GM23338 (cell line): ENCODE measurements at regions not wholly inside any gene's neighbourhood (a gene's known extent, or its start where the extent isn't known, plus 50 kb on each side); places are given as distances from the start of the nearest gene placed in this dataset.

Source experiments
- EZH2 ChIP-seq: fragments of 200-600 bp; sonication (generic); IDR thresholded peaks from one replicate; pipeline ENCODE4 v1.8.0; 2017; ENCODE audit warnings: antibody characterized with exemption, mild to moderate bottlenecking, low read depth; ENCODE audit not compliant: unreplicated experiment
- POLR2AphosphoS5 ChIP-seq: IDR thresholded peaks from 2 replicates; pipeline ENCODE4 v1.6.1; 2016; ENCODE audit warnings: antibody characterized with exemption, low read depth
- ZNF114 ChIP-seq: fragments of 250-450 bp; sonication (Bioruptor Pico); IDR thresholded peaks from 2 replicates; pipeline ENCODE4 v1.5.0; 2020; ENCODE audit warnings: mild to moderate bottlenecking, moderate library complexity
- TF ChIP-seq, protein P1 (sequence below), 2 experiments: fragments of 200-600 bp in 1 of 2; sonication (generic) in 1 of 2; conservative IDR thresholded peaks; 2 replicates each; pipeline versions ENCODE4 v1.5.1 to v1.6.1; 2016 to 2017; ENCODE audit warnings: antibody characterized with exemption in 2 of 2, low read depth in 2 of 2, mild to moderate bottlenecking in 2 of 2, moderate library complexity in 1 of 2
- TF ChIP-seq, protein P2 (sequence below): fragments of 250-450 bp; sonication (Bioruptor Pico); IDR thresholded peaks from 2 replicates; pipeline ENCODE4 v1.5.0; 2020; ENCODE audit warnings: mild to moderate bottlenecking, moderate library complexity

DNA sequence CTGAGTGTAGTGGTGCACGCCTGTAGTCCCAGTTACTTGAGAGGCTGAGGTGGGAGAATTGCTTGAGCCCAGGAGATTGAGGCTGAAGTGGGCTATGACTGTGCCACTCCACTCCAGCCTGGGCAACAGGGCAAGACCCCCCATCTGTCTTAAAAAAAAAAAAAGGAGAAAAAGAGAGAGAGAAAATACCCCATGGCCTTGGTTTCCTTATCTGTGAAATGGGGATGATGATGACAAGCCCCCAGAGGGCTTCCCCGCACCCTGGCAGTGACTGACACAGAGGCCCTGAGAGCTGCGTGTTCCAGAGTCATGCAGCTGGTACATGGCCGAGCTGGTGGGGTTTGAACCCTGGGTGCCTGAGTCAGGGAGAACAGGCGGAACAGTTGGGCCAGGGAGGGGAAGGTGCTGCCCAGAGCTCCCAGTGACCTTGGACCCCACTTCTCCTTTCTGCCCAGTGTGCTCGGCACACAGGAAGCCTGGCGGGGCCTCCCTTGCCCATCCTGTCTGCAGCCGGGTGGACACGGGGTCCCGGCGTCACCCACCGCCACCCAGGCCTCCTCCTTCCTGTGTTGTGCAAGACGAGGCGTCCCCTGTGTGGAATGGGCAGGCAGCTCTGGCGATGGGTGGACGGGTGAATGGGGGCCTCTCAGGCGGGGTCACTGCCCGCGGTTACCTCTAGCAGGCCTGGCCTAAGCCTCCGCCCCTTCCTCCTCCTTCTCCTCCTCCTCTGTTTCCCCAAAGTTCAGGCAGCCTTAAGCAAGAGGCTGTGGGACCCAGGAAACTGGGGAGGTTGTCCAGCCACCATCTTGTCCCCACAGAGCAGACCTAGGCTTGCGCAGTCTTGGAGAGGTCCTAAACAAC is 84.2 kb downstream of the CEBPB start:
- TF ChIP-seq, protein P1, sequence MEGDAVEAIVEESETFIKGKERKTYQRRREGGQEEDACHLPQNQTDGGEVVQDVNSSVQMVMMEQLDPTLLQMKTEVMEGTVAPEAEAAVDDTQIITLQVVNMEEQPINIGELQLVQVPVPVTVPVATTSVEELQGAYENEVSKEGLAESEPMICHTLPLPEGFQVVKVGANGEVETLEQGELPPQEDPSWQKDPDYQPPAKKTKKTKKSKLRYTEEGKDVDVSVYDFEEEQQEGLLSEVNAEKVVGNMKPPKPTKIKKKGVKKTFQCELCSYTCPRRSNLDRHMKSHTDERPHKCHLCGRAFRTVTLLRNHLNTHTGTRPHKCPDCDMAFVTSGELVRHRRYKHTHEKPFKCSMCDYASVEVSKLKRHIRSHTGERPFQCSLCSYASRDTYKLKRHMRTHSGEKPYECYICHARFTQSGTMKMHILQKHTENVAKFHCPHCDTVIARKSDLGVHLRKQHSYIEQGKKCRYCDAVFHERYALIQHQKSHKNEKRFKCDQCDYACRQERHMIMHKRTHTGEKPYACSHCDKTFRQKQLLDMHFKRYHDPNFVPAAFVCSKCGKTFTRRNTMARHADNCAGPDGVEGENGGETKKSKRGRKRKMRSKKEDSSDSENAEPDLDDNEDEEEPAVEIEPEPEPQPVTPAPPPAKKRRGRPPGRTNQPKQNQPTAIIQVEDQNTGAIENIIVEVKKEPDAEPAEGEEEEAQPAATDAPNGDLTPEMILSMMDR (conservative IDR thresholded peaks at IDR 0.05; ENCODE audit: low read depth in 2 of 2): no peak
- TF ChIP-seq POLR2AphosphoS5 (no peak), ZNF114 (no peak), EZH2 (no peak)
- TF ChIP-seq, protein P2, sequence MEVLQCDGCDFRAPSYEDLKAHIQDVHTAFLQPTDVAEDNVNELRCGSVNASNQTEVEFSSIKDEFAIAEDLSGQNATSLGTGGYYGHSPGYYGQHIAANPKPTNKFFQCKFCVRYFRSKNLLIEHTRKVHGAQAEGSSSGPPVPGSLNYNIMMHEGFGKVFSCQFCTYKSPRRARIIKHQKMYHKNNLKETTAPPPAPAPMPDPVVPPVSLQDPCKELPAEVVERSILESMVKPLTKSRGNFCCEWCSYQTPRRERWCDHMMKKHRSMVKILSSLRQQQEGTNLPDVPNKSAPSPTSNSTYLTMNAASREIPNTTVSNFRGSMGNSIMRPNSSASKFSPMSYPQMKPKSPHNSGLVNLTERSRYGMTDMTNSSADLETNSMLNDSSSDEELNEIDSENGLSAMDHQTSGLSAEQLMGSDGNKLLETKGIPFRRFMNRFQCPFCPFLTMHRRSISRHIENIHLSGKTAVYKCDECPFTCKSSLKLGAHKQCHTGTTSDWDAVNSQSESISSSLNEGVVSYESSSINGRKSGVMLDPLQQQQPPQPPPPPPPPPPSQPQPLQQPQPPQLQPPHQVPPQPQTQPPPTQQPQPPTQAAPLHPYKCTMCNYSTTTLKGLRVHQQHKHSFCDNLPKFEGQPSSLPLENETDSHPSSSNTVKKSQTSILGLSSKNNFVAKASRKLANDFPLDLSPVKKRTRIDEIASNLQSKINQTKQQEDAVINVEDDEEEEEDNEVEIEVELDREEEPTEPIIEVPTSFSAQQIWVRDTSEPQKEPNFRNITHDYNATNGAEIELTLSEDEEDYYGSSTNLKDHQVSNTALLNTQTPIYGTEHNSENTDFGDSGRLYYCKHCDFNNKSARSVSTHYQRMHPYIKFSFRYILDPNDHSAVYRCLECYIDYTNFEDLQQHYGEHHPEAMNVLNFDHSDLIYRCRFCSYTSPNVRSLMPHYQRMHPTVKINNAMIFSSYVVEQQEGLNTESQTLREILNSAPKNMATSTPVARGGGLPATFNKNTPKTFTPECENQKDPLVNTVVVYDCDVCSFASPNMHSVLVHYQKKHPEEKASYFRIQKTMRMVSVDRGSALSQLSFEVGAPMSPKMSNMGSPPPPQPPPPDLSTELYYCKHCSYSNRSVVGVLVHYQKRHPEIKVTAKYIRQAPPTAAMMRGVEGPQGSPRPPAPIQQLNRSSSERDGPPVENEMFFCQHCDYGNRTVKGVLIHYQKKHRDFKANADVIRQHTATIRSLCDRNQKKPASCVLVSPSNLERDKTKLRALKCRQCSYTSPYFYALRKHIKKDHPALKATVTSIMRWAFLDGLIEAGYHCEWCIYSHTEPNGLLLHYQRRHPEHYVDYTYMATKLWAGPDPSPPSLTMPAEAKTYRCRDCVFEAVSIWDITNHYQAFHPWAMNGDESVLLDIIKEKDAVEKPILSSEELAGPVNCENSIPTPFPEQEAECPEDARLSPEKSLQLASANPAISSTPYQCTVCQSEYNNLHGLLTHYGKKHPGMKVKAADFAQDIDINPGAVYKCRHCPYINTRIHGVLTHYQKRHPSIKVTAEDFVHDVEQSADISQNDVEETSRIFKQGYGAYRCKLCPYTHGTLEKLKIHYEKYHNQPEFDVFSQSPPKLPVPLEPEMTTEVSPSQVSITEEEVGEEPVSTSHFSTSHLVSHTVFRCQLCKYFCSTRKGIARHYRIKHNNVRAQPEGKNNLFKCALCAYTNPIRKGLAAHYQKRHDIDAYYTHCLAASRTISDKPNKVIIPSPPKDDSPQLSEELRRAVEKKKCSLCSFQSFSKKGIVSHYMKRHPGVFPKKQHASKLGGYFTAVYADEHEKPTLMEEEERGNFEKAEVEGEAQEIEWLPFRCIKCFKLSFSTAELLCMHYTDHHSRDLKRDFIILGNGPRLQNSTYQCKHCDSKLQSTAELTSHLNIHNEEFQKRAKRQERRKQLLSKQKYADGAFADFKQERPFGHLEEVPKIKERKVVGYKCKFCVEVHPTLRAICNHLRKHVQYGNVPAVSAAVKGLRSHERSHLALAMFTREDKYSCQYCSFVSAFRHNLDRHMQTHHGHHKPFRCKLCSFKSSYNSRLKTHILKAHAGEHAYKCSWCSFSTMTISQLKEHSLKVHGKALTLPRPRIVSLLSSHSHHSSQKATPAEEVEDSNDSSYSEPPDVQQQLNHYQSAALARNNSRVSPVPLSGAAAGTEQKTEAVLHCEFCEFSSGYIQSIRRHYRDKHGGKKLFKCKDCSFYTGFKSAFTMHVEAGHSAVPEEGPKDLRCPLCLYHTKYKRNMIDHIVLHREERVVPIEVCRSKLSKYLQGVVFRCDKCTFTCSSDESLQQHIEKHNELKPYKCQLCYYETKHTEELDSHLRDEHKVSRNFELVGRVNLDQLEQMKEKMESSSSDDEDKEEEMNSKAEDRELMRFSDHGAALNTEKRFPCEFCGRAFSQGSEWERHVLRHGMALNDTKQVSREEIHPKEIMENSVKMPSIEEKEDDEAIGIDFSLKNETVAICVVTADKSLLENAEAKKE (CRISPR knock-in tag): no peak
